ENCODE measurements at regions not wholly inside any gene's neighbourhood (a gene's known extent, or its start where the extent isn't known, plus 50 kb on each side); places are given as distances from the start of the nearest gene placed in this dataset.

DNA sequence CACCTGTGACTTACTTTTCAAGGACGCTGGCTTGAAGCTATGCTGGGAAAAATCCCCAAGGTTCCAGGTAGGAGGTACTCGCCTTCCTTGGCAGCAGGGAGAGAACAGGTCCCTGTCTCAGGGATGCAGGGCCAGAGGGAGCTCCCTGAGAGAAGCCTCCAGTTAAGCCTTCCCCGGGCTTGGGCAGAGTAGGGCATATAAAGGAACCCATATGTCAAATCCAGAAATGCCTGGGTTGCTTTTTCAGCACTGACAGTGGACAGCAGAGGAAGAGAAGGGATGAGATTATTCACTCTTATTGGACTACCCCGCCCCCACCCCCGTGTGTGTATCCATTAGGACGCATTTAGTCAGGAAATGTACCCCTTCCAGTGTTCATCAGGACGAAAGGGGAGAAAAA lies 89.3 kb upstream of the TEX51 start:
- DNase-seq (ENCODE audit: low read depth in 1 of 2, low spot score in 1 of 2), result no peak
- TF ChIP-seq, protein P1, sequence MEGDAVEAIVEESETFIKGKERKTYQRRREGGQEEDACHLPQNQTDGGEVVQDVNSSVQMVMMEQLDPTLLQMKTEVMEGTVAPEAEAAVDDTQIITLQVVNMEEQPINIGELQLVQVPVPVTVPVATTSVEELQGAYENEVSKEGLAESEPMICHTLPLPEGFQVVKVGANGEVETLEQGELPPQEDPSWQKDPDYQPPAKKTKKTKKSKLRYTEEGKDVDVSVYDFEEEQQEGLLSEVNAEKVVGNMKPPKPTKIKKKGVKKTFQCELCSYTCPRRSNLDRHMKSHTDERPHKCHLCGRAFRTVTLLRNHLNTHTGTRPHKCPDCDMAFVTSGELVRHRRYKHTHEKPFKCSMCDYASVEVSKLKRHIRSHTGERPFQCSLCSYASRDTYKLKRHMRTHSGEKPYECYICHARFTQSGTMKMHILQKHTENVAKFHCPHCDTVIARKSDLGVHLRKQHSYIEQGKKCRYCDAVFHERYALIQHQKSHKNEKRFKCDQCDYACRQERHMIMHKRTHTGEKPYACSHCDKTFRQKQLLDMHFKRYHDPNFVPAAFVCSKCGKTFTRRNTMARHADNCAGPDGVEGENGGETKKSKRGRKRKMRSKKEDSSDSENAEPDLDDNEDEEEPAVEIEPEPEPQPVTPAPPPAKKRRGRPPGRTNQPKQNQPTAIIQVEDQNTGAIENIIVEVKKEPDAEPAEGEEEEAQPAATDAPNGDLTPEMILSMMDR (IDR thresholded peaks at IDR 0.05; ENCODE audit: insufficient read depth, low read length), result no peak
- TF ChIP-seq, protein P2, sequence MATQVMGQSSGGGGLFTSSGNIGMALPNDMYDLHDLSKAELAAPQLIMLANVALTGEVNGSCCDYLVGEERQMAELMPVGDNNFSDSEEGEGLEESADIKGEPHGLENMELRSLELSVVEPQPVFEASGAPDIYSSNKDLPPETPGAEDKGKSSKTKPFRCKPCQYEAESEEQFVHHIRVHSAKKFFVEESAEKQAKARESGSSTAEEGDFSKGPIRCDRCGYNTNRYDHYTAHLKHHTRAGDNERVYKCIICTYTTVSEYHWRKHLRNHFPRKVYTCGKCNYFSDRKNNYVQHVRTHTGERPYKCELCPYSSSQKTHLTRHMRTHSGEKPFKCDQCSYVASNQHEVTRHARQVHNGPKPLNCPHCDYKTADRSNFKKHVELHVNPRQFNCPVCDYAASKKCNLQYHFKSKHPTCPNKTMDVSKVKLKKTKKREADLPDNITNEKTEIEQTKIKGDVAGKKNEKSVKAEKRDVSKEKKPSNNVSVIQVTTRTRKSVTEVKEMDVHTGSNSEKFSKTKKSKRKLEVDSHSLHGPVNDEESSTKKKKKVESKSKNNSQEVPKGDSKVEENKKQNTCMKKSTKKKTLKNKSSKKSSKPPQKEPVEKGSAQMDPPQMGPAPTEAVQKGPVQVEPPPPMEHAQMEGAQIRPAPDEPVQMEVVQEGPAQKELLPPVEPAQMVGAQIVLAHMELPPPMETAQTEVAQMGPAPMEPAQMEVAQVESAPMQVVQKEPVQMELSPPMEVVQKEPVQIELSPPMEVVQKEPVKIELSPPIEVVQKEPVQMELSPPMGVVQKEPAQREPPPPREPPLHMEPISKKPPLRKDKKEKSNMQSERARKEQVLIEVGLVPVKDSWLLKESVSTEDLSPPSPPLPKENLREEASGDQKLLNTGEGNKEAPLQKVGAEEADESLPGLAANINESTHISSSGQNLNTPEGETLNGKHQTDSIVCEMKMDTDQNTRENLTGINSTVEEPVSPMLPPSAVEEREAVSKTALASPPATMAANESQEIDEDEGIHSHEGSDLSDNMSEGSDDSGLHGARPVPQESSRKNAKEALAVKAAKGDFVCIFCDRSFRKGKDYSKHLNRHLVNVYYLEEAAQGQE (IDR thresholded peaks at IDR 0.05; ENCODE audit: insufficient replicate concordance, low read depth), result peak; percentile 87
- Histone ChIP-seq H3K27me3 (ENCODE audit: insufficient read depth, poor library complexity, severe bottlenecking) (no peaks in the 10 kb centered on the region), H3K4me3 (replicated peaks; ENCODE audit: insufficient read depth, low read length) (no peak overlapping the region), H3K27ac (replicated peaks) (no peak overlapping the region)

- no peak for DNase-seq (ENCODE audit: low read depth in 1 of 2, low spot score in 1 of 2)
- no peak for TF ChIP-seq POLR2AphosphoS5 (IDR thresholded peaks at IDR 0.05; ENCODE audit: low read depth)
- TF ChIP-seq SPI1 (IDR thresholded peaks at IDR 0.05; ENCODE audit: borderline replicate concordance, low read depth), result no peak
- TF ChIP-seq GABPA (IDR thresholded peaks at IDR 0.05; ENCODE audit: low read depth), result no peak
- TF ChIP-seq, protein P1 (IDR thresholded peaks at IDR 0.05; ENCODE audit: insufficient read depth, low read length), result no peak
- TF ChIP-seq, protein P2 (IDR thresholded peaks at IDR 0.05; ENCODE audit: insufficient replicate concordance, low read depth), result no peak
- Histone ChIP-seq H3K4me3 (replicated peaks; ENCODE audit: insufficient read depth, low read length) (no peak overlapping the region), H3K27ac (replicated peaks) (no peak overlapping the region), H3K27me3 (ENCODE audit: insufficient read depth, poor library complexity, severe bottlenecking) (no peaks in the 10 kb centered on the region)
Observed at GRCh38 chr2:126810001-126810400, 88.7 kb upstream of the TEX51 start.

DNA sequence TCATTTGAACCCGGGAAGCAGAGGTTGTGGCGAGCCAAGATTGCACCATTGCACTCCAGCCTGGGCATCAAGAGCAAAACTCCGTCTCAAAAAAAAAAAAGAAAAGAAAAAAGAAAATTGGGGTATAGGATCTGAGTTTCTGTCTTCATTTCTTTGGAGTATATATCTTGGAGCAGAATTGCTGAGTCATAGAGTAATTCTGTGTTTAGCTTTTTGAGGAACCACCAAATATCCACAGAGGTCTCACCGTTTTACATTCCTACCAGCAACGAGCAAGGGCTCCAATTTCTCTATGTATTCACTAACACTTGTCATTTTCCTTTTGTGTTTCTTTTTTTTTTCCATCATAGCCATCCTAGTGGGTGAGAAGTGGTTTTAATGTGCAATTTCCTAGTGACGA lies 87.6 kb upstream of the TEX51 start:
- no peak overlapping the region for H3K27ac ChIP-seq (replicated peaks)
- no peak overlapping the region for H3K4me3 ChIP-seq (replicated peaks; ENCODE audit: insufficient read depth, low read length)
- DNase-seq (ENCODE audit: low read depth in 1 of 2, low spot score in 1 of 2), result no peak
- TF ChIP-seq, protein P2 (IDR thresholded peaks at IDR 0.05; ENCODE audit: insufficient replicate concordance, low read depth), result no peak
- TF ChIP-seq, protein P1 (IDR thresholded peaks at IDR 0.05; ENCODE audit: insufficient read depth, low read length), result no peak
- TF ChIP-seq SPI1 (IDR thresholded peaks at IDR 0.05; ENCODE audit: borderline replicate concordance, low read depth), result no peak
- TF ChIP-seq GABPA (IDR thresholded peaks at IDR 0.05; ENCODE audit: low read depth), result no peak
- TF ChIP-seq POLR2AphosphoS5 (IDR thresholded peaks at IDR 0.05; ENCODE audit: low read depth), result no peak
- H3K27me3 ChIP-seq (ENCODE audit: insufficient read depth, poor library complexity, severe bottlenecking), result no peaks in the 10 kb centered on the region
